NT2/D1 (cell line): ENCODE measurements at regions not wholly inside any gene's neighbourhood (a gene's known extent, or its start where the extent isn't known, plus 50 kb on each side); places are given as distances from the start of the nearest gene placed in this dataset.

Source experiments
- SUZ12 ChIP-seq: IDR thresholded peaks from 2 replicates; pipeline ENCODE4 v1.6.1; 2011; ENCODE audit not compliant: insufficient read length, insufficient read depth; ENCODE audit errors: extremely low read depth
- YY1 ChIP-seq: IDR thresholded peaks from 2 replicates; pipeline ENCODE4 v1.6.1; 2011; ENCODE audit not compliant: insufficient read length, insufficient read depth
- ZNF274 ChIP-seq: IDR thresholded peaks from 2 replicates; pipeline ENCODE4 v1.6.1; 2011; ENCODE audit warnings: mild to moderate bottlenecking, low read depth, low read length

GRCh38 chr2:65636813-65637483, 204.5 kb upstream of the SPRED2 start:
- no peak for TF ChIP-seq ZNF274
- TF ChIP-seq YY1: no peak
- TF ChIP-seq SUZ12: no peak
